Neural progenitor cell (in vitro differentiated cells): ENCODE measurements at regions not wholly inside any gene's neighbourhood (a gene's known extent, or its start where the extent isn't known, plus 50 kb on each side); places are given as distances from the start of the nearest gene placed in this dataset.

Experiments used
- EZH2 ChIP-seq: fragments of 200-600 bp; sonication (generic); IDR thresholded peaks from 2 replicates; pipeline ENCODE4 v1.6.1; 2017; ENCODE audit warnings: antibody characterized with exemption, mild to moderate bottlenecking, moderate library complexity
- EZH2phosphoT487 ChIP-seq: fragments of 200-600 bp; sonication (generic); IDR thresholded peaks from 2 replicates; pipeline ENCODE4 v1.6.1; 2017; ENCODE audit warnings: antibody characterized with exemption
- TF ChIP-seq, protein P1 (sequence below): fragments of 200-600 bp; sonication (generic); IDR thresholded peaks from 2 replicates; pipeline ENCODE4 v1.5.1; 2017; ENCODE audit warnings: antibody characterized with exemption, mild to moderate bottlenecking

DNA sequence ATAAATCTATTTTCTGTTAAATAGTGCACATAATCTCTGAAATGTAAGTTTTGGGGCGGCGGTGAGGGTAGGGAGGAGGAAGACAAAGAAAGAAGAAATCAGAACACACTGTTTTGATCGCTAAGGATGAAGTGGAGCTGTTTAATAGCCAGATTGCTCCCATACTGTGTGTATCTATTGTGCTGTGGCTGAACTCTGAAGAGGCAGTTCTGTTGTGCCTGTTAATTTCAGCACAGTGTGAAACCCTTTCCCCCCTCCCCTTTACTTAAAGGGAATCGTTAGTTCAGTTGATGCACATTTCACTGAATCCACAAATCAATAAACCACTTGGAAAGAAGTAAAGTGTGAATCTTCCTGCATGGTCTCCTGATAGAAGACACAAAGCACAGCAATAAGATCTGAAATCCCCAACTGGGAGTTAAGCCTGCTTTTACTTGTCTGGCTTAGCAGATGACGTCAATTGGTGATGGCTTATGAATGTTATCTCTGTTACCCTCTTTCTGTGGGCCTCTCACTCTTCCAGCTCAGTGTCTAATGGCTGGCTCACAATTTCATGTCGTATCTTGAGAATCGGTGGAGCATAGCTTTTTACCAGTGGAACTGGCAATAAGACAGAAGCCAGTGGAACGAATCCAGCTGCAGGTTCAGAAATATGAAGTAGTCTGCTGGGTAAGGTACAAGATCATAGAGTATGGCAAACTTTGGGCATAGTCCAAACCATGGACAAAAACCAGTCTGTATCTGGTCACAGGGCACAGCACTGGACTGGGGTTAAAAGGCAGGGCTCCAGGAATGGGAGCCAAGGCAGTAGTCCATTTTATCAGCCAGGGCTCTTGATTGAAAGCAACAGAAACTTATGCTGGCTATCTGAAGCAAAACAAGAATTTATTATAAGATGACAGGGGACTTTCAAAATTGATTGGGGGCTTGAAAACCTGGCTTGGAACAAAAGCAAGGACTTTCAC is 413.5 kb upstream of the SEL1L start:
- TF ChIP-seq, protein P1, sequence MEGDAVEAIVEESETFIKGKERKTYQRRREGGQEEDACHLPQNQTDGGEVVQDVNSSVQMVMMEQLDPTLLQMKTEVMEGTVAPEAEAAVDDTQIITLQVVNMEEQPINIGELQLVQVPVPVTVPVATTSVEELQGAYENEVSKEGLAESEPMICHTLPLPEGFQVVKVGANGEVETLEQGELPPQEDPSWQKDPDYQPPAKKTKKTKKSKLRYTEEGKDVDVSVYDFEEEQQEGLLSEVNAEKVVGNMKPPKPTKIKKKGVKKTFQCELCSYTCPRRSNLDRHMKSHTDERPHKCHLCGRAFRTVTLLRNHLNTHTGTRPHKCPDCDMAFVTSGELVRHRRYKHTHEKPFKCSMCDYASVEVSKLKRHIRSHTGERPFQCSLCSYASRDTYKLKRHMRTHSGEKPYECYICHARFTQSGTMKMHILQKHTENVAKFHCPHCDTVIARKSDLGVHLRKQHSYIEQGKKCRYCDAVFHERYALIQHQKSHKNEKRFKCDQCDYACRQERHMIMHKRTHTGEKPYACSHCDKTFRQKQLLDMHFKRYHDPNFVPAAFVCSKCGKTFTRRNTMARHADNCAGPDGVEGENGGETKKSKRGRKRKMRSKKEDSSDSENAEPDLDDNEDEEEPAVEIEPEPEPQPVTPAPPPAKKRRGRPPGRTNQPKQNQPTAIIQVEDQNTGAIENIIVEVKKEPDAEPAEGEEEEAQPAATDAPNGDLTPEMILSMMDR, result no peak
- TF ChIP-seq EZH2 (no peak), EZH2phosphoT487 (no peak)
